H1 (cell line): ENCODE measurements at regions not wholly inside any gene's neighbourhood (a gene's known extent, or its start where the extent isn't known, plus 50 kb on each side); places are given as distances from the start of the nearest gene placed in this dataset.

Experiments used
- CTCF ChIA-PET: fragments of 300-600 bp; sonication (Branson Sonifier 250); formaldehyde crosslinking; loops from one replicate; lab custom pipeline; 2021; ENCODE audit not compliant: partially characterized antibody; lab: Charles Lee
- POLR2A ChIA-PET: fragments of 300-600 bp; sonication (Branson Sonifier 250); formaldehyde crosslinking; loops from one replicate; lab custom pipeline; 2021; ENCODE audit warnings: inconsistent platforms; ENCODE audit not compliant: partially characterized antibody; lab: Charles Lee
- DNase-seq, 2 experiments: peaks; one replicate each; pipeline versions ENCODE4 v3.0.0 to v3.0.0-alpha.2; 2010 to 2022; ENCODE audit warnings: low spot score in 2 of 2, low read depth in 1 of 2, mixed read lengths in 1 of 2
- FAIRE-seq: peaks from 2 replicates; lab custom pipeline; 2011; peaks lifted over from hg19 to GRCh38; lab: Jason Lieb, UNC
- H2AFZ ChIP-seq: 2 replicates; pipeline ENCODE4 v1.8.1; 2012; ENCODE audit warnings: low read length, inconsistent platforms
- H2AK5ac ChIP-seq: 2 replicates; pipeline ENCODE4 v1.6.1; 2013; ENCODE audit warnings: low read depth, low read length
- H2BK120ac ChIP-seq: replicated peaks from 2 replicates; pipeline ENCODE3; 2013; ENCODE audit warnings: low read depth, low read length, inconsistent platforms
- H2BK12ac ChIP-seq: 2 replicates; pipeline ENCODE4 v1.6.1; 2013; ENCODE audit warnings: low read depth, low read length
- H2BK15ac ChIP-seq: 2 replicates; pipeline ENCODE4 v1.6.1; 2013; ENCODE audit warnings: low read length
- H2BK20ac ChIP-seq: 2 replicates; pipeline ENCODE4 v1.6.1; 2013; ENCODE audit warnings: low read length
- H2BK5ac ChIP-seq: 2 replicates; pipeline ENCODE4 v1.6.1; 2013; ENCODE audit warnings: low read depth, low read length
- H3K14ac ChIP-seq: 2 replicates; pipeline ENCODE4 v1.6.1; 2013; ENCODE audit warnings: inconsistent platforms; ENCODE audit not compliant: insufficient read length
- H3K18ac ChIP-seq: 2 replicates; pipeline ENCODE4 v1.6.1; 2013; ENCODE audit warnings: low read length; ENCODE audit errors: extremely low read depth
- H3K23ac ChIP-seq: 2 replicates; pipeline ENCODE4 v1.6.1; 2013; ENCODE audit warnings: inconsistent platforms; ENCODE audit not compliant: insufficient read length
- H3K23me2 ChIP-seq: 2 replicates; pipeline ENCODE4 v1.6.1; 2013; ENCODE audit warnings: low read depth, low read length
- H3K27ac ChIP-seq: 2 replicates; pipeline ENCODE4 v1.6.1; 2011; ENCODE audit warnings: low read depth, low read length, inconsistent platforms
- H3K27me3 ChIP-seq, 4 experiments: replicated peaks in 1 of 4; 1 replicate in 1 of 4; 2 replicates in 3 of 4; pipeline versions ENCODE4 v1.6.1 to v1.8.1; 2011 to 2013; ENCODE audit warnings: low read length in 3 of 4, mild to moderate bottlenecking in 3 of 4, inconsistent platforms in 2 of 4, mixed read lengths in 2 of 4, moderate library complexity in 1 of 4; ENCODE audit not compliant: control insufficient read depth in 3 of 4, insufficient read depth in 3 of 4; ENCODE audit errors: extremely low read depth in 1 of 4
- H3K36me3 ChIP-seq, 4 experiments: 2 replicates each; pipeline versions ENCODE4 v1.6.1 to v1.8.1; 2011 to 2013; ENCODE audit warnings: mild to moderate bottlenecking in 4 of 4, low read length in 3 of 4, moderate library complexity in 2 of 4, control low read depth in 1 of 4, inconsistent platforms in 1 of 4; ENCODE audit not compliant: insufficient read depth in 4 of 4, control insufficient read depth in 2 of 4
- H3K4ac ChIP-seq: replicated peaks from 2 replicates; pipeline ENCODE3; 2013; ENCODE audit warnings: low read length, low read depth, mixed read lengths, inconsistent platforms; ENCODE audit not compliant: insufficient read length
- H3K4me1 ChIP-seq, 4 experiments: replicated peaks in 1 of 4; 1 replicate in 1 of 4; 2 replicates in 3 of 4; pipeline versions ENCODE4 v1.6.1 to v1.8.1; 2011 to 2013; ENCODE audit warnings: low read length in 3 of 4, inconsistent platforms in 2 of 4, mixed read lengths in 1 of 4; ENCODE audit not compliant: insufficient read depth in 4 of 4, control insufficient read depth in 3 of 4
- H3K4me2 ChIP-seq, 2 experiments: 2 replicates each; pipeline versions ENCODE4 v1.6.1 to v1.8.1; 2011 to 2013; ENCODE audit warnings: low read depth in 2 of 2, low read length in 2 of 2, control low read depth in 1 of 2, inconsistent platforms in 1 of 2, mild to moderate bottlenecking in 1 of 2; ENCODE audit not compliant: insufficient read depth in 1 of 2
- H3K4me3 ChIP-seq, 4 experiments: fragments of 200-600, 300-600 bp in 1 of 4; sonication (generic), shearing (Covaris generic), sonication (Bioruptor Twin) in 1 of 4; 2 replicates each; pipeline versions ENCODE4 v1.5.1 to v1.8.1; 2011 to 2016; ENCODE audit warnings: low read length in 4 of 4, low read depth in 3 of 4, control low read depth in 2 of 4, inconsistent platforms in 2 of 4, mild to moderate bottlenecking in 2 of 4, mixed read lengths in 1 of 4, moderate library complexity in 1 of 4; ENCODE audit not compliant: insufficient read depth in 2 of 4; ENCODE audit errors: extremely low read depth in 1 of 4
- H3K56ac ChIP-seq: replicated peaks from 2 replicates; pipeline ENCODE3; 2013; ENCODE audit warnings: low read depth, mild to moderate bottlenecking, mixed read lengths, low read length, inconsistent platforms; ENCODE audit not compliant: insufficient read length
- H3K79me1 ChIP-seq: 2 replicates; pipeline ENCODE4 v1.6.1; 2013; ENCODE audit warnings: low read depth, low read length, control low read depth
- H3K79me2 ChIP-seq, 2 experiments: 2 replicates each; pipeline versions ENCODE4 v1.6.1 to v1.8.1; 2012 to 2013; ENCODE audit warnings: low read length in 2 of 2, mild to moderate bottlenecking in 2 of 2, inconsistent platforms in 1 of 2; ENCODE audit not compliant: insufficient read depth in 2 of 2, control insufficient read depth in 1 of 2
- H3K9ac ChIP-seq, 4 experiments: replicated peaks in 1 of 4; 1 replicate in 1 of 4; 2 replicates in 3 of 4; pipeline versions ENCODE4 v1.6.1 to v1.8.1; 2011 to 2013; ENCODE audit warnings: low read depth in 3 of 4, low read length in 3 of 4, control low read depth in 2 of 4, mild to moderate bottlenecking in 2 of 4, moderate library complexity in 2 of 4, inconsistent platforms in 1 of 4; ENCODE audit errors: extremely low read depth in 1 of 4
- H3K9me3 ChIP-seq, 2 experiments: 2 replicates each; pipeline versions ENCODE4 v1.6.1 to v1.8.1; 2012 to 2013; ENCODE audit warnings: mild to moderate bottlenecking in 2 of 2, moderate library complexity in 2 of 2, control low read depth in 1 of 2, inconsistent platforms in 1 of 2, low read depth in 1 of 2, low read length in 1 of 2, mixed read lengths in 1 of 2; ENCODE audit not compliant: insufficient read depth in 2 of 2
- H4K20me1 ChIP-seq, 2 experiments: replicated peaks in 1 of 2; 2 replicates each; pipeline versions ENCODE3 to v1.8.1; 2011 to 2013; ENCODE audit warnings: inconsistent platforms in 2 of 2, low read length in 2 of 2, mild to moderate bottlenecking in 1 of 2; ENCODE audit not compliant: insufficient read depth in 2 of 2, control insufficient read depth in 1 of 2
- H4K5ac ChIP-seq: 2 replicates; pipeline ENCODE4 v1.6.1; 2013; ENCODE audit warnings: low read length, low read depth, mixed read lengths, inconsistent platforms; ENCODE audit not compliant: insufficient read length
- H4K8ac ChIP-seq: 2 replicates; pipeline ENCODE4 v1.8.0; 2013; ENCODE audit warnings: mild to moderate bottlenecking, moderate library complexity, low read length, inconsistent platforms; ENCODE audit not compliant: insufficient read depth; ENCODE audit errors: extremely low read depth
- H4K91ac ChIP-seq: replicated peaks from 2 replicates; pipeline ENCODE3; 2013; ENCODE audit warnings: low read length, mixed read lengths, inconsistent platforms; ENCODE audit not compliant: insufficient read length
- CBX5 ChIP-seq: fragments of 300-800, 300-1000 bp; sonication (generic); IDR thresholded peaks from 2 replicates; pipeline ENCODE4 v1.7.1; 2016; ENCODE audit warnings: antibody characterized with exemption, low read length, low read depth
- RFX5 ChIP-seq: IDR thresholded peaks from 2 replicates; pipeline ENCODE4 v1.6.1; 2011; ENCODE audit warnings: low read depth, low read length, improper control_type of control experiment, borderline replicate concordance
- SRF ChIP-seq: IDR thresholded peaks from 2 replicates; pipeline ENCODE4 v1.6.1; 2011; ENCODE audit warnings: mild to moderate bottlenecking, low read depth, low read length, moderate library complexity

DNA sequence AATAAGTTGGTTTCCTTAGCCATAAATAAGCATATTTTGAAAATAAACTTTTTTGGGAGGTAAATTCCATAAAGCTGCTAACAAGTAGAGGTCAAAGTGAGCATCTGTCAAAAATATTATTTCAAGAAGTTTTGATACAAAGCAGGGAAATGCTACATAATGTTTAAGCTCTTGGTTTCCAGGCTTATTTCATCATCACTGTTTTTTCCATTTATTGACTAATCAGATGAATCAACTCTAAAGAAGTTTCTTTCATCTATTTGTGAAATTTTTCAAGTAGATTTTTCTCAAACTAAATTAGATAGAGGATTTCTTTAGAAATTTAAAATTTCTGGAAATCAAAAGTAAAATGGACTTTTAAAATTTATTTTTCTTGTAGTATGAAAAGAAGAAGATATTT is 89.5 kb upstream of the TBX18 start:
- TF ChIP-seq SRF: no peak
- no peak for TF ChIP-seq CBX5
- no peak for TF ChIP-seq RFX5
- Histone ChIP-seq H2BK15ac (no peak overlapping the region), H2BK12ac (no peak overlapping the region), H3K14ac (no peak overlapping the region), H3K9me3 (no peaks in the 10 kb centered on the region), H4K91ac (no peak overlapping the region), H3K79me1 (no peaks in the 10 kb centered on the region), H3K4me2 (no peak overlapping the region), H3K27ac (no peak overlapping the region), H2AK5ac (no peak overlapping the region), H4K5ac (no peak overlapping the region), H3K79me2 (no peaks in the 10 kb centered on the region), H3K23me2 (no peaks in the 10 kb centered on the region), H2AFZ (no peak overlapping the region), H4K20me1 (no peaks in the 10 kb centered on the region), H4K8ac (no peak overlapping the region), H3K36me3 (no peaks in the 10 kb centered on the region), H3K18ac (no peak overlapping the region), H3K4ac (no peak overlapping the region), H3K27me3 (no peaks in the 10 kb centered on the region), H2BK5ac (no peak overlapping the region), H3K4me3 (no peak overlapping the region), H2BK120ac (no peak overlapping the region), H3K9ac (no peak overlapping the region), H3K4me1 (no peaks in the 10 kb centered on the region), H3K56ac (no peak overlapping the region), H2BK20ac (no peak overlapping the region), H3K23ac (no peak overlapping the region)
- no peak for DNase-seq
- ChIA-PET POLR2A (no interaction called here), CTCF (no interaction called here)
- FAIRE-seq: no peak
